RWPE2 (cell line): ENCODE measurements at regions not wholly inside any gene's neighbourhood (a gene's known extent, or its start where the extent isn't known, plus 50 kb on each side); places are given as distances from the start of the nearest gene placed in this dataset.

Experiments used
- ATAC-seq: fragments of 200-7000 bp; cut with Tn5 transposase; 3 replicates; pipeline ENCODE4 v1.9.1; 2021; ENCODE audit warnings: low read depth
- DNase-seq: peaks from one replicate; pipeline ENCODE4 v3.0.0-alpha.2; 2020; ENCODE audit warnings: low spot score
- H3K27ac ChIP-seq: fragments of 450-650 bp; 2 replicates; pipeline ENCODE4 v1.5.1; 2017; ENCODE audit warnings: mild to moderate bottlenecking; ENCODE audit not compliant: poor library complexity, severe bottlenecking
- H3K27me3 ChIP-seq: fragments of 250-450 bp; sonication (Bioruptor Pico); 2 replicates; pipeline ENCODE4 v1.5.1; 2021; ENCODE audit warnings: mild to moderate bottlenecking, moderate library complexity; ENCODE audit not compliant: insufficient read depth, poor library complexity, severe bottlenecking
- H3K36me3 ChIP-seq: fragments of 250-450 bp; sonication (Bioruptor Pico); 2 replicates; pipeline ENCODE4 v1.5.1; 2020; ENCODE audit warnings: low read depth, mild to moderate bottlenecking, moderate library complexity
- H3K4me1 ChIP-seq: fragments of 250-450 bp; sonication (Bioruptor Pico); 2 replicates; pipeline ENCODE4 v1.5.1; 2021; ENCODE audit warnings: mild to moderate bottlenecking, moderate library complexity; ENCODE audit not compliant: insufficient read depth, poor library complexity, severe bottlenecking
- H3K4me3 ChIP-seq: fragments of 250-450 bp; sonication (Bioruptor Pico); 2 replicates; pipeline ENCODE4 v1.5.1; 2021; ENCODE audit warnings: mild to moderate bottlenecking, moderate library complexity; ENCODE audit not compliant: severe bottlenecking
- H3K9me3 ChIP-seq: fragments of 250-450 bp; sonication (Bioruptor Pico); 2 replicates; pipeline ENCODE4 v1.5.1; 2021; ENCODE audit warnings: mild to moderate bottlenecking, moderate library complexity; ENCODE audit not compliant: severe bottlenecking
- CTCF ChIP-seq: fragments of 450-650 bp; IDR thresholded peaks from one replicate; pipeline ENCODE4 v1.5.1; 2017; ENCODE audit warnings: mild to moderate bottlenecking, moderate library complexity; ENCODE audit not compliant: poor library complexity, severe bottlenecking

GRCh38 chr12:114799574-114800487, 115.9 kb upstream of the TBX3 start:
- ATAC-seq (no peak), DNase-seq (no peak)
- Histone ChIP-seq H3K9me3 (no peaks in the 10 kb centered on the region), H3K27ac (no peak overlapping the region), H3K36me3 (no peaks in the 10 kb centered on the region), H3K27me3 (no peaks in the 10 kb centered on the region), H3K4me1 (no peaks in the 10 kb centered on the region), H3K4me3 (no peak overlapping the region)
- TF ChIP-seq CTCF = no peak

GRCh38 chr12:114794049-114794558, 110.1 kb upstream of the TBX3 start:
- DNase-seq = no peak
- ATAC-seq = no peak
- H3K4me3 ChIP-seq = no peak overlapping the region
- no peaks in the 10 kb centered on the region for H3K36me3 ChIP-seq
- no peak overlapping the region for H3K27ac ChIP-seq
- H3K4me1 ChIP-seq = no peaks in the 10 kb centered on the region
- H3K9me3 ChIP-seq = no peaks in the 10 kb centered on the region
- TF ChIP-seq CTCF = no peak
- no peaks in the 10 kb centered on the region for H3K27me3 ChIP-seq

DNA sequence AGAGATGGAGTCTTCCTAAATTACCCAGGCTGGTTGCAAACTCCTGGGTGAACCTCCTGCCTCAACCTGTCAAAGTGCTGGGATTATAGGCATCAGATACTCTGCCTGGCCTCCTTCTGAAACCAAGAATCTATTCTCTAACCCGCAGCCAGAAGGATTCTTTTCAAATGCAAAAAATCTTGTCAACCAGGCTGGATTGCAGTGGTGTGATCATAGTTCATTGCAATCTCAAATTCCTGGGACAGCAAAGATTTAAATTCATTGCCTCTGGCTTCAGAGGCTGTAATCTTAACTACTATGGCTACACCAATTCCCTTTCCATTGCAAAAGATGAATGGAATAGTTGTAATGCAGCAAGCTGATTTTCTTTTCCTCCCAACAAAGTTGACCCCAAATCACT, 106.3 kb upstream of the TBX3 start:
- Histone ChIP-seq H3K9me3 (no peaks in the 10 kb centered on the region), H3K27ac (no peak overlapping the region), H3K27me3 (no peaks in the 10 kb centered on the region), H3K4me3 (no peak overlapping the region), H3K36me3 (no peaks in the 10 kb centered on the region), H3K4me1 (no peaks in the 10 kb centered on the region)
- TF ChIP-seq CTCF = no peak
- no peak for DNase-seq
- ATAC-seq = no peak

DNA sequence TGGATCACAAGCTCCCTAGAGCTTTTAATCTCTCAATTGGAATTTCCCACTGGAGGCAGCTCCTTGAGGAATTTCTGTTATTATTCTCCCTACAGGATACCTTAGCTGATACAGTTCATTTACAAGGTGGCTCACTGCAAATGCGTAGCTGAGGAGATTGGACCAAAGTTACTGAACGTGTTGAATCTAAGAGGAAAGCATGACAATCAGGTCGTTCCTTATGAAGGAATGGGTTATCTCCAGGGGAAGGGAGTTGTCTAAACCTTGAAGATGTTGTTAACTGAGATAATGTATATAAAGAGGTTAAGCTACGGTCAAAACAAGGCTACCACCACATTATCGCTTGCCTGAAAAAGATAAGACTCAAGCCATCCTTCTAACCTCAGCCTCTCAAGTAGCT, 105.8 kb upstream of the TBX3 start:
- DNase-seq (no peak), ATAC-seq (no peak)

More for the DNA sequence above, 105.8 kb upstream of the TBX3 start:
- Histone ChIP-seq H3K27me3 (no peaks in the 10 kb centered on the region), H3K4me3 (no peak overlapping the region), H3K9me3 (no peaks in the 10 kb centered on the region), H3K4me1 (no peaks in the 10 kb centered on the region), H3K36me3 (no peaks in the 10 kb centered on the region), H3K27ac (no peak overlapping the region)
- TF ChIP-seq CTCF = no peak
